ENCODE measurements at regions not wholly inside any gene's neighbourhood (a gene's known extent, or its start where the extent isn't known, plus 50 kb on each side); places are given as distances from the start of the nearest gene placed in this dataset.

DNA sequence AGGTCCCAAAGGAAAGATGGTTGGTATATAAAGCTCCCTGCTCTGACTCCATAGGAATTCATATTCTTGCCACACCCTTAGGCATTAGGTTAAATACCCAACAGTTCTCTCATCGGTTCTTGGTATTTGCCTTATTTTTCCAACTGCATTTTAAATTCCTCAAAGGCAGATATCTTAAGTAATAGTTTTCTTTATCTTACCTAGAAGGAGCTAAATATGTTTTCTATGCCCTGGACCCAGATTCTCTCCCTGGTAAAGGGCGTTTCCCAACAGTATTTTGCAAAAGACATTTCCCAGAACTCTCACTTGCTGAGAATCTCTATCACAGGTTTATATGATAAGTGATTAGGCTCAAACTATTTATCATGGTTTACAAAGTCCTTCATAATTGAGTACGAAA lies 158.6 kb upstream of the BDNF start:
- Histone ChIP-seq H3K36me3 (ENCODE audit: insufficient read depth in 1 of 2, low read depth in 1 of 2) (no peaks in the 10 kb centered on the region), H3K4me3 (no peak overlapping the region), H3K27ac (no peak overlapping the region), H3K4me1 (no peaks in the 10 kb centered on the region), H3K27me3 (ENCODE audit: insufficient read depth in 3 of 3, low read length in 2 of 3) (peaks cover 0 to 1% (median 0%) of the 10 kb centered on the region in 3 donors), H3K9me3 (no peaks in the 10 kb centered on the region)
- TF ChIP-seq, protein P1, sequence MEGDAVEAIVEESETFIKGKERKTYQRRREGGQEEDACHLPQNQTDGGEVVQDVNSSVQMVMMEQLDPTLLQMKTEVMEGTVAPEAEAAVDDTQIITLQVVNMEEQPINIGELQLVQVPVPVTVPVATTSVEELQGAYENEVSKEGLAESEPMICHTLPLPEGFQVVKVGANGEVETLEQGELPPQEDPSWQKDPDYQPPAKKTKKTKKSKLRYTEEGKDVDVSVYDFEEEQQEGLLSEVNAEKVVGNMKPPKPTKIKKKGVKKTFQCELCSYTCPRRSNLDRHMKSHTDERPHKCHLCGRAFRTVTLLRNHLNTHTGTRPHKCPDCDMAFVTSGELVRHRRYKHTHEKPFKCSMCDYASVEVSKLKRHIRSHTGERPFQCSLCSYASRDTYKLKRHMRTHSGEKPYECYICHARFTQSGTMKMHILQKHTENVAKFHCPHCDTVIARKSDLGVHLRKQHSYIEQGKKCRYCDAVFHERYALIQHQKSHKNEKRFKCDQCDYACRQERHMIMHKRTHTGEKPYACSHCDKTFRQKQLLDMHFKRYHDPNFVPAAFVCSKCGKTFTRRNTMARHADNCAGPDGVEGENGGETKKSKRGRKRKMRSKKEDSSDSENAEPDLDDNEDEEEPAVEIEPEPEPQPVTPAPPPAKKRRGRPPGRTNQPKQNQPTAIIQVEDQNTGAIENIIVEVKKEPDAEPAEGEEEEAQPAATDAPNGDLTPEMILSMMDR (IDR thresholded peaks at IDR 0.05): no peak
- DNase-seq (no peak), ATAC-seq (no peak)
- intact Hi-C loops (cut with DNase I): no loop called here
- WGBS, 3 donors: 81 to 85% (median 81%) methylated on average over 3 of the region's 3 CpGs

DNA sequence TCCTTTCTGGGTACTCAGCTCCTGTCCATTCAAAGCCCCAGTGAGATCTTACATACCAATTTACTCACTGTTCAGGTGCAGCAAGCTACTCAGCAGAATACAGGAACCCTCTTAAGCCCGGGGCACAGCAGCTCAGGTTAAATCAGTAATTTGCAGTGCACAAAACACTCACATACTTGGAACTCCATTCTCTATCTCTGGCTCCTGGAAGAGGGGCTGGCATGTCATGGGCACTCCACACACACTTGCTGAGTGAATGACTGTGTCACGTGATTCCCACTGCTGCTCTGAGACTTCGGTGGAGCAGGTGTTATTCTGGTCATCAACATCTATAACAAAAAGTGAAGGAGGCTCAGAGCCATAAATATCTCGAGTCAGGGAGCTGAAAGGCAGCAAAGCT lies 157.3 kb upstream of the BDNF start:
- intact Hi-C loops (cut with DNase I): no loop called here
- TF ChIP-seq, protein P1 (IDR thresholded peaks at IDR 0.05): no peak

DNA sequence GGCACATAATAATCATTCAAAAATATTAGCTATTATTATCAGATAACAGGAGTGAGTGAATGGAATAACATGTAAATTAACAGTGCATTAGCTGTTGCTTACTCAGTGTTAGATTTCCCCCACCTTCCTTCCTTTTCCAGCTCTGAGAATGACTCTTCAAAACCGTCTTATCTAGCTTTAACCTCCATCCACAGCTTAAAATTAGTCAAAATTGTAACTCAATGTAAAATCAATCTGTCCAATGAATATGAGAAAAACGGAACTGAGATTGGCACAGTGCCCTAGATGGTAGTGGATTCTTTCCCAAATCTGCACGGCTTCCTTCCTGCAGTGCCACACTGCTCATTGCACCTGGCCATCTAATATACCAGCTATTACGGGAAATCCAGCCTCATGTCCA lies 156.8 kb upstream of the BDNF start:
- no peaks in the 10 kb centered on the region for H3K4me1 ChIP-seq
- ATAC-seq (no peak), DNase-seq (no peak)
- WGBS, 3 donors: 41 to 46% (median 46%) methylated on average over 4 of the region's 4 CpGs
- H3K4me3 ChIP-seq: no peak overlapping the region
- no peaks in the 10 kb centered on the region for H3K9me3 ChIP-seq
- peaks cover 0 to 1% (median 0%) of the 10 kb centered on the region in 3 donors for H3K27me3 ChIP-seq (ENCODE audit: insufficient read depth in 3 of 3, low read length in 2 of 3)
- intact Hi-C loops (cut with DNase I): no loop called here
- H3K36me3 ChIP-seq (ENCODE audit: insufficient read depth in 1 of 2, low read depth in 1 of 2): no peaks in the 10 kb centered on the region
- no peak overlapping the region for H3K27ac ChIP-seq
- TF ChIP-seq, protein P1 (IDR thresholded peaks at IDR 0.05): no peak

More for the DNA sequence above, 157.3 kb upstream of the BDNF start:
- H3K9me3 ChIP-seq: no peaks in the 10 kb centered on the region
- WGBS, 3 donors: 33 to 46% (median 39%) methylated on average over 4 of the region's 4 CpGs
- H3K36me3 ChIP-seq (ENCODE audit: insufficient read depth in 1 of 2, low read depth in 1 of 2): no peaks in the 10 kb centered on the region
- no peak overlapping the region for H3K27ac ChIP-seq
- peaks cover 0 to 1% (median 0%) of the 10 kb centered on the region in 3 donors for H3K27me3 ChIP-seq (ENCODE audit: insufficient read depth in 3 of 3, low read length in 2 of 3)
- no peaks in the 10 kb centered on the region for H3K4me1 ChIP-seq
- H3K4me3 ChIP-seq: no peak overlapping the region
- ATAC-seq (no peak), DNase-seq (no peak)

DNA sequence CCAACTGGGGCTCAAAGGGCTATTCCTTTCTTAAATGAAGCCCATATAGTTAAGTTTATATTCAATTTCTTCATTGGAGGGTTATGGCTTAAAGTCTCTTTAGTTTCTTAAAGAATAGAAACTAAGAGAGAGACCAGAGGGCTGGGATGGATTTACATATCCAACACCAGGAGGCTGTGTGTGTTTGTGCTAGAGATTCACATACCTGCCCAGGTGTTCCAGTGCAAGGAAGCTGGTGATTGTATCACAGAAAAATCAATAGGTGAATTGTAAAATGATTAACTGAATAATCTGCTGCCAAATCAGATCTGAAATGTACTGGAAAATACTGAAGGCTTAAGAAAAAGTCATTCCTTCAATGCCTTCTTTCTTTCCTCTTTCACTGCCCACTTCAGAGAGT lies 148.2 kb upstream of the BDNF start:
- intact Hi-C loops (cut with DNase I): no loop called here
- TF ChIP-seq, protein P1 (IDR thresholded peaks at IDR 0.05): no peak
- ATAC-seq: no peak

DNA sequence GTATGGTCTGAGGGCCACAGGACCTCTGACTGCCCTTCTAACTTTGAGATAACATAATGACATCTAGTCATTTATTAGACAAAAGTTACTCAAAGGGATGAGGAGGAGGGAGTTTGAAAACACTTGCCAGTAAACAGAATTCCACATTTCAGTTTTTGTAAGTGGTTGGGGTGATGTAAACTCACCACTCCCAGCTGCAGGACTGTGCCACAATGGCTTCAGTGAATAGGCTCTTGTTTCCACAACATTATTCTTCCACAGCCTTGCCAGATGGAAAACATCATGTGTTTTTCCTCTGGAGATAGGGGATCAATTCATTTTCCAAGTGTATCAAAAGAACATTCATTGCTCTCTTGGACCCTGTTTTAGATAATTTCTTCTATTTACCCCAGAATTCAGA lies 147.2 kb upstream of the BDNF start:
- H3K4me3 ChIP-seq: no peak overlapping the region
- DNase-seq (no peak), ATAC-seq (no peak)
- TF ChIP-seq, protein P1 (IDR thresholded peaks at IDR 0.05): no peak
- intact Hi-C loops (cut with DNase I): no loop called here
- H3K27me3 ChIP-seq (ENCODE audit: insufficient read depth in 3 of 3, low read length in 2 of 3): no peaks in the 10 kb centered on the region
- no peaks in the 10 kb centered on the region for H3K9me3 ChIP-seq
- H3K27ac ChIP-seq: no peak overlapping the region
- no peaks in the 10 kb centered on the region for H3K36me3 ChIP-seq (ENCODE audit: insufficient read depth in 1 of 2, low read depth in 1 of 2)
- H3K4me1 ChIP-seq: no peaks in the 10 kb centered on the region

More for the DNA sequence above, 148.2 kb upstream of the BDNF start:
- no peaks in the 10 kb centered on the region for H3K27me3 ChIP-seq (ENCODE audit: insufficient read depth in 3 of 3, low read length in 2 of 3)
- H3K27ac ChIP-seq: no peak overlapping the region
- no peak for DNase-seq
- H3K9me3 ChIP-seq: no peaks in the 10 kb centered on the region
- no peaks in the 10 kb centered on the region for H3K4me1 ChIP-seq
- H3K36me3 ChIP-seq (ENCODE audit: insufficient read depth in 1 of 2, low read depth in 1 of 2): no peaks in the 10 kb centered on the region
- H3K4me3 ChIP-seq: no peak overlapping the region

Measured in psoas muscle (tissue), 7 donors.